Esophagus muscularis mucosa (tissue), 4 donors: ENCODE measurements at regions not wholly inside any gene's neighbourhood (a gene's known extent, or its start where the extent isn't known, plus 50 kb on each side); places are given as distances from the start of the nearest gene placed in this dataset.

Experiments
- DNase-seq: peaks from one replicate; pipeline ENCODE4 v3.0.0-alpha.2; 2017; ENCODE audit errors: extremely low spot score
- H3K27ac ChIP-seq, 4 donors: fragments of 200-600 bp; sonication (generic); replicated peaks in 1 of 4; 1 replicate in 3 of 4; 2 replicates in 1 of 4; pipeline ENCODE4 v1.5.1; 2016 to 2019; ENCODE audit warnings: mild to moderate bottlenecking in 1 of 4
- H3K27me3 ChIP-seq, 4 donors: fragments of 200-600 bp; sonication (generic); one replicate each; pipeline versions ENCODE4 v1.5.1 to v1.6.0; 2016 to 2019
- H3K36me3 ChIP-seq, 4 donors: fragments of 200-600 bp; sonication (generic); one replicate each; pipeline ENCODE4 v1.5.1; 2016 to 2019
- H3K4me1 ChIP-seq, 4 donors: fragments of 200-600 bp; sonication (generic); one replicate each; pipeline ENCODE4 v1.5.1; 2016 to 2019
- H3K4me3 ChIP-seq, 4 donors: fragments of 200-600 bp; sonication (generic); 1 replicate in 2 of 4; 2 replicates in 2 of 4; pipeline ENCODE4 v1.5.1; 2016 to 2019; ENCODE audit warnings: mild to moderate bottlenecking in 4 of 4, moderate library complexity in 1 of 4
- H3K9me3 ChIP-seq, 4 donors: fragments of 200-600 bp; sonication (generic); 1 replicate in 3 of 4; 2 replicates in 1 of 4; pipeline ENCODE4 v1.5.1; 2016 to 2019
- CTCF ChIP-seq, 3 experiments: fragments of 200-600 bp in 2 of 3; fragments of 450-650 bp in 1 of 3; sonication (generic) in 2 of 3; IDR thresholded peaks; one replicate each; pipeline ENCODE4 v1.5.1; 2017 to 2019; ENCODE audit warnings: antibody characterized with exemption in 3 of 3, mild to moderate bottlenecking in 2 of 3, moderate library complexity in 1 of 3
- EP300 ChIP-seq: sonication (generic); formaldehyde crosslinking; IDR thresholded peaks from one replicate; pipeline ENCODE4 v1.6.1; 2017; ENCODE audit warnings: antibody characterized with exemption
- POLR2A ChIP-seq: fragments of 450-650 bp; IDR thresholded peaks from one replicate; pipeline ENCODE4 v1.6.1; 2017; ENCODE audit warnings: antibody characterized with exemption, moderate library complexity, mild to moderate bottlenecking, low read depth
- POLR2AphosphoS5 ChIP-seq, 2 donors: sonication (generic); formaldehyde crosslinking; IDR thresholded peaks; one replicate each; pipeline ENCODE4 v1.6.1; 2017; ENCODE audit warnings: antibody characterized with exemption in 2 of 2
- WGBS: methylation state at CpG from one replicate; pipeline ENCODE4 v1.1.5; 2018; 5-methylcytosine and 5-hydroxymethylcytosine counted together
- intact Hi-C: fragments of 100-400 bp; cut with DNase I; formaldehyde crosslinking; loops from one replicate; pipeline ENCODE4 v1.15.1; 2023

- no peaks in the 10 kb centered on the region for H3K9me3 ChIP-seq
- peaks cover 54 to 71% (median 61%) of the 10 kb centered on the region in 4 donors for H3K4me1 ChIP-seq
- DNase-seq, result no peak
- H3K27me3 ChIP-seq, result no peaks in the 10 kb centered on the region
- TF ChIP-seq POLR2A (no peak), POLR2AphosphoS5 (IDR thresholded peaks at IDR 0.05) (no peak), CTCF (IDR thresholded peaks at IDR 0.05) (no peak), EP300 (no peak)
- H3K36me3 ChIP-seq, result peaks cover 0 to 9% (median 0%) of the 10 kb centered on the region in 4 donors
- H3K27ac ChIP-seq, result peak overlapping the region; percentile 95 to 99 (median 99)
- intact Hi-C loops, result loop anchor here (5.0 kb wide), 1 partner anchor 74 kb away; no protein-coding TSS in a partner anchor
- H3K4me3 ChIP-seq, result peak overlapping the region; percentile 70 to 97 (median 91)
Observed at GRCh38 chr3:48086705-48087104, 70.5 kb upstream of the MAP4 start.

- H3K4me1 ChIP-seq, result peaks cover 56 to 85% (median 75%) of the 10 kb centered on the region in 4 donors
- no peaks in the 10 kb centered on the region for H3K27me3 ChIP-seq
- no peaks in the 10 kb centered on the region for H3K9me3 ChIP-seq
- peak overlapping the region; percentile 95 to 99 (median 99) for H3K27ac ChIP-seq
- DNase-seq, result no peak
- intact Hi-C loops, result loop anchor here (5.0 kb wide), 1 partner anchor 73 kb away; no protein-coding TSS in a partner anchor
- H3K36me3 ChIP-seq, result peaks cover 0 to 14% (median 0%) of the 10 kb centered on the region in 4 donors
- WGBS, result 57% methylated on average over 1 of the region's 1 CpG
- no peak overlapping the region for H3K4me3 ChIP-seq
- TF ChIP-seq CTCF (IDR thresholded peaks at IDR 0.05) (no peak), POLR2AphosphoS5 (IDR thresholded peaks at IDR 0.05) (no peak), EP300 (no peak), POLR2A (no peak)
Observed at GRCh38 chr3:48084929-48085328, 68.7 kb upstream of the MAP4 start.

- H3K9me3 ChIP-seq, result no peaks in the 10 kb centered on the region
- peaks cover 55 to 87% (median 76%) of the 10 kb centered on the region in 4 donors for H3K4me1 ChIP-seq
- 51% methylated on average over 2 of the region's 2 CpGs for WGBS
- peak overlapping the region; percentile 95 to 99 (median 99) for H3K27ac ChIP-seq
- intact Hi-C loops, result no loop called here
- no peaks in the 10 kb centered on the region for H3K27me3 ChIP-seq
- DNase-seq, result no peak
- TF ChIP-seq EP300, result no peak
- TF ChIP-seq CTCF (IDR thresholded peaks at IDR 0.05), result no peak
- TF ChIP-seq POLR2A, result no peak
- no peak for TF ChIP-seq POLR2AphosphoS5 (IDR thresholded peaks at IDR 0.05)
- H3K36me3 ChIP-seq, result peaks cover 0 to 14% (median 1%) of the 10 kb centered on the region in 4 donors
- no peak overlapping the region for H3K4me3 ChIP-seq
Observed at GRCh38 chr3:48084170-48084569, 68.0 kb upstream of the MAP4 start.

- H3K36me3 ChIP-seq, result peaks cover 0 to 14% (median 3%) of the 10 kb centered on the region in 4 donors
- peak overlapping the region in 2 of 4 donors; percentile 41 to 95 for H3K27ac ChIP-seq
- peaks cover 59 to 100% (median 79%) of the 10 kb centered on the region in 4 donors for H3K4me1 ChIP-seq
- no peaks in the 10 kb centered on the region for H3K27me3 ChIP-seq
- H3K9me3 ChIP-seq, result no peaks in the 10 kb centered on the region
- TF ChIP-seq POLR2AphosphoS5 (IDR thresholded peaks at IDR 0.05) (no peak), EP300 (no peak), POLR2A (no peak), CTCF (IDR thresholded peaks at IDR 0.05) (no peak)
- intact Hi-C loops, result no loop called here
- WGBS, result 96% methylated on average over 4 of the region's 4 CpGs
- no peak for DNase-seq
- no peak overlapping the region for H3K4me3 ChIP-seq
Observed at GRCh38 chr3:48082580-48083184, 66.5 kb upstream of the MAP4 start.
